LoVo (cell line): ENCODE measurements at regions not wholly inside any gene's neighbourhood (a gene's known extent, or its start where the extent isn't known, plus 50 kb on each side); places are given as distances from the start of the nearest gene placed in this dataset.
A peak's percentile ranks its signal among the peaks of the same experiment; 100 is the strongest.

ENCODE experiments used
- DNase-seq: peaks from one replicate; pipeline ENCODE4 v3.0.0-alpha.2; 2016; ENCODE audit warnings: low spot score

GRCh38 chr6:54717849-54718455 is 128.6 kb upstream of the FAM83B start:
- DNase-seq, result peak; percentile 77

DNA sequence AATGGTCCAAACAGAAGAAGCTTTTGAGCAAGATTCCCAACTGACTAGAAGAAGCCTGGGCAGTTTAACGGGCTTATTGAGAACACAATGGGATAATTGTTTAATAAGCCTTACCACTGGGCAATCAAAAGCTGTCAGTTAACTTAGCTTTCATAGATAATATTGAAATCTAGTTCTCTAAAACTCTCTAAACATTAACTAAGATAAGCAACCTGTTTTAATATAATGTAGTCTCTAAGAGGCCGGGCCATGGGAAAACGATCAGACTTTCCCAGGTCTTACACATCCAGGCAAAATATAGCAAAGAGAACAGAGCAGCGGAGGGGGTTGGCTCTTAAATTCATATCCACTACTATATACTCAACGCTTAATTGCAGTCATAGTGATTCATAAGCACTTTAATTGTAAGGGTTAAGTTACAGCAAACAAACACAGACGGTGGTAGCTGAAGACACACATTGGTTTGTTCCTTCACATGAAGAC is 128.0 kb upstream of the FAM83B start:
- DNase-seq, result peak; percentile 30

- no peak for DNase-seq
Observed at GRCh38 chr6:54719131-54719530, 127.4 kb upstream of the FAM83B start.

DNA sequence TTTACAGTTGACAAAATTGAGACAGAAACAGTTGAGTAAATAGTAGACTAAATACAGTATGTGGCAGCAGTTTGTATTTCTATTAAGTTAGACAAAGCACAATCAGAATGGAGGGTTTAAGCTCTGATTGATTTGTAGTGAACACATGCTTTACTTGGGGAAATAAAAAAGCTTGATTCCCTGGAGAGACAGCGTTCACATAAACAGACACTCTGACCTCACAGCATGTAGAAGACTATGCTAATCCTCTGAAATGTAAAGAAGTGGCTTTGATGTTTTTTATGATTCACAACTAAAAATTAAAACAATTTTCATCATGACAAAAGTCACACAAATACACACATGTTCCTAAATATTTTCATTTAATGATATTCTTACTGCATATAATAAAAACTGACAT is 126.9 kb upstream of the FAM83B start:
- no peak for DNase-seq

DNA sequence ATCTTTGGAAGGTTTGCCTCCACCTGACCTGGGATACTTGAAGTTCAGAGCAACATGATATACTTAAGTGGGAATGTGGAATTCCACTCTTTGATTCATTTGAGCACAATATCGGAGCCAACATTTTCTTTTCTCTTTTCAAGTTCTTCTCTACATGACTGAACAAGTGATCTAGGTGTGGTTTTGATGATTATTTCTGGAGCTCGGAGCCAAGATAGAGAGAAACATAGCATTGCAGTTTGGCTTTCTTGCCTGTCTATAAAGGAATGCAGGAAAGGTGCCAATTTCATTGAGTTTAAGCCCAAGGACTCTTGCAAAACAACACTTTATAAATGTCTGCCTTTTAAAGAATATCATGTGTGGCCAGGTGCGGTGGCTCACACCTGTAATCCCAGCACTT is 124.2 kb upstream of the FAM83B start:
- DNase-seq, result no peak

DNA sequence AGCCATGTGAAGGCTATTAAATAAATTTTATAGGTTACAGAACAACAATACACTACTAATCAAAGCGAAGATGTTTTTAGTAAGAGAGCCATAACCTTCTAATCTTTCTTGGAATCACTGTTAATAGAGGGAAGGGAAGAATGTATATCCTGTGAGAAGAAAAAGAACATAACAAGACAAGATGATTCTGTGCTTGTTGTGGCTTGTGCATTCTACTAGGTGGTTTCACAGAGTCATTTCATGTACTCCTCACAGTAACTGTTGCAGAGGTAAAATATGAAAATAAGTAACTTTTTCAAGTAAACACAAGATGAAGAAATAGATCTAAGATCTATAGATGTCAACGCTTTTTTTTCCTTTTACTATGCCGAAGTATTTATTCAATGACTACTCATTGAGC is 116.9 kb upstream of the FAM83B start:
- DNase-seq, result no peak

DNA sequence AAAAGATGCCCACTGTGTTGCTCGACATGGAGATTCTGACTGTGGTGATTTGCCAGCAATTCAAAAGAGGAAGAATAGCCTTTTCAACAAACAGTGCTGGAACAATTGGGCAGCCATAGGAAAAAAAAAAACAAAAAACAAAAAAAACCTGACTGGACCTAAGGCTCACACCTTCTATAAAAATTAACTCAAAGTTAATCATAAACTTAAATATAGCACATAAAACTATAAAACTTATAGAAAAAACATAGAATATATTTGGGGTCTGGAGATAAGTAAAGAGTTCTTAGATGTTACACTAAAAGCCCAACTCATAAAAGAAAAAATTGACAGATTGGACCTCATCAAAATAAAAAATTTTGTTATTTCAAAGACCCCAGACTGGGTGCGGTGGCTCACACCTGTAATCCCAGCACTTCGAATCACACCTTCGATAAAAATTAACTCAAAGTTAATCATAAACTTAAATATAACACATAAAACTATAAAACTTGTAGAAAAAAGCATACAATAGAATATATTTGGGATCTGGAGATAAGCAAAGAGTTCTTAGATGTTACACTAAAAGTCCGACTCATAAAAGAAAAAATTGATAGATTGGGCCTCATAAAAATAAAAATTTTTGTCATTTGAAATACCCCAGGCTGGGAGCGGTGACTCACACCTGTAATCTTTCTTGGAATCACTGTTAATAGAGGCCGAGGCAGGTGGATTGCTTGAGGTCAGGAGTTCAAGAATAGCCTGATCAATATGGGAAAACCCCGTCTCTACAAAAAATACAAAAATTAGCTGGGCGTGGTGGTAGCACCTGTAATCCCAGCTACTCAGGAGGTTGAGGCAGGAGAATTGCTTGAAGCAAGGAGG is 115.6 kb upstream of the FAM83B start:
- DNase-seq, result peak; percentile 41

GRCh38 chr6:54737247-54737646 is 109.3 kb upstream of the FAM83B start:
- DNase-seq, result no peak

DNA sequence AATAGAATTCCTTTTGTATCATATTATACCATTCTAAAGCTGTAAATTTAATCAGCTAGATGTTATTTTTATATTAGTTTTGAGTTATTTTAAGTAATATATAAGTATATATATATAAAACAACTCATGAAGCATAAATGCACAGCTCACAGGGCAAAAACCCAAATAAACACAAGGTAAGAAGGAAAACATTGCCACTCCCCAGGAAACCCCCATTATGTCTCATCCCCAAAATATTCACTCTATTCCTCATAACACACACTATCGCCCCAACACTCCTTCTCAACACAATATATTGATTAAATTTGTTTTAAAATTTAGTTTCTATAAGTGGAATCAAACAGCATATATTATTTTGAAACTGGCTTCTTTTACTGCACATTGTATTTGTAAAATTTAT is 98.6 kb upstream of the FAM83B start:
- no peak for DNase-seq

GRCh38 chr6:54754406-54754805 is 92.2 kb upstream of the FAM83B start:
- DNase-seq, result no peak

GRCh38 chr6:54758340-54758739 is 88.2 kb upstream of the FAM83B start:
- DNase-seq, result no peak

GRCh38 chr6:54768494-54768893 is 78.1 kb upstream of the FAM83B start:
- no peak for DNase-seq

GRCh38 chr6:54770328-54770727 is 76.2 kb upstream of the FAM83B start:
- no peak for DNase-seq

DNA sequence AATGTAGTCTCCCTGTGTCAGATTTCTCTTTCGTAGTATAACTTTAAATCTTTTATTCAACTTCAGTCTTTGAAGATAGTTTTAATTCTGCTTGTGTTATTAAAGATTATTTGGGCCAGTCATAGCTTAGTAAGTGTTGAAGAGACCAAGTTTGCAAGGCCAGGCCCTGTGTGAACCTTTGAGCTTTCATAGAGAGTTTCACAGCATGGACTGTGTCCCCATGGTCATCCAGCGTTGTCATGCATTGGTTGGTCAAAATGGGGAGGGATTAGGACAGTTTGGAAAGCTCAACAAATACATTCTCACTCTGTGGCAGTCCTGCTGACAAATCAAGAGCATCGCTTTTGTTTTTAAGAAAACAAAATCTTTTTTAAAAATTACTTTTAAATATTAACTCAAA is 74.6 kb upstream of the FAM83B start:
- no peak for DNase-seq

DNA sequence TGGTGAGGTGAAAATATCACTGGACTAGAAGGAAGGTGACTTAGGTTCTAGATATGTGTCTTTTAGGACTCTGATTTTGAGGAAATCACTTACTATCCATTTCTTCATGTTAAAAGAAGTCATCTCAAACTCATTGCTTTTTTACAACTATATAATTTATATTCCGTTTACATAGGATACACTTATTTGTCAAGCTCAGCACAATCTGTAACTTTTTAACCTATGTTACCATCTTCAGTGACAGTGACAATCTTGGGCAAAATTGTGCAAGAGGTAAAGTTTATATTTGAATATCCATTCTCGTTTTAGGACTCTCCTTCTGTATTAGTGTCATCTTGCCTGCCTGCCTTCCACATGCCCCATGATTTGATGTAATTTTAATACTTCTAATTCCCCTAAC is 74.0 kb upstream of the FAM83B start:
- DNase-seq, result no peak

DNA sequence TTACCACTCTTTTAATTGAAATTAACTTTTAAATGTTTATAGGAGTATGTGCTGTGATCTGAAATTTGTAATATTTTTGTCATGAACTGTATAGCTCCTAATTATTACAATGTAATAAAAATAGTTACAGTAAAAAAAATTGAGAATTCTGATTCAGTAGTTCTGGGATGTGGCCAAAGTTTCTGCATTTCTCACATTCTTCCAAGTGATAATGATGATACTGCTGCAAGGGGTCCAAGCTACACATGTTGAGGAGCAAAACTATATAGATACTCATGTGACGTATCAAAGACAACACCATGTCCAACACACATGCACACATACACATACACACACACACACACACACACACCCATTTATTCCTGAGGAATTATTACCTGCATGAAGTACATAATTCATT is 71.0 kb upstream of the FAM83B start:
- DNase-seq, result no peak

DNA sequence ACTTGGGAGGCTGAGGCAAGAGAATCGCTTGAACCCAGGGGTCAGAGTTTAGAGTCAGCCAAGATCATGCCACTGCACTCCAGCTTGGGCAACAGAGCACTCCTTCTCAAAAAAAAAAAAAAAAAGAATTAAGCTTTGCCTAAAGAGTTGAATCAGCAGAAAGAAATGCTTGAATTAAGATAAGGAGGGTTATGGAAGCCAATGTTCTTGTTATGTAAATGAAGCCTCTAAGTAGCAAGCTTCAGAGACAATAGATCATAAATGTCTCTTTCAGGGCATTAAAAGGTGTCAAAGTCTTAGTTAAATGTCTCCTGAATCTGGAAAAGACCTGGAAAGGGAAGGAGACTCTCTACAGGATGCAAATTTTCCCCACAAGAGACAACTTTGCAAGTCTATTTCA is 69.7 kb upstream of the FAM83B start:
- DNase-seq, result no peak

GRCh38 chr6:54778731-54779130 is 67.8 kb upstream of the FAM83B start:
- DNase-seq, result no peak

DNA sequence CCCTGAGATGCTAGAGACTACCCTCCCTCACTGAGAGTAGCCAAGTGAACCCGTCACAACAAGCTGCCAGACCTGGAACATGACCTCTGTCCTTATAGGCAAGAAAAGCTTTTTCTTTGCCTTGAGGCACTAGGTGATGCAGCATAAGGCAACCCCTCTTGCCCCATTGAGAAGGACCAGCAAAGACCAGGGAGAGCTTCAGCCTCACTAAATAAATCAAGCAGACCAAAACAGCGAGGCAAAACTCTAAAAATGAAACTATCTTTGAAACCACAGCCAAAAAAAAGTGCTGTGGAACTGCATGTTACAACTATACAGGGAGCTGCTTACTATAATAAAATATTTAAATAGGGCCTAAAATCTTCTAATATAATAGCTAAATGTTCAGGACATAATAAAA is 62.6 kb upstream of the FAM83B start:
- DNase-seq, result no peak

DNA sequence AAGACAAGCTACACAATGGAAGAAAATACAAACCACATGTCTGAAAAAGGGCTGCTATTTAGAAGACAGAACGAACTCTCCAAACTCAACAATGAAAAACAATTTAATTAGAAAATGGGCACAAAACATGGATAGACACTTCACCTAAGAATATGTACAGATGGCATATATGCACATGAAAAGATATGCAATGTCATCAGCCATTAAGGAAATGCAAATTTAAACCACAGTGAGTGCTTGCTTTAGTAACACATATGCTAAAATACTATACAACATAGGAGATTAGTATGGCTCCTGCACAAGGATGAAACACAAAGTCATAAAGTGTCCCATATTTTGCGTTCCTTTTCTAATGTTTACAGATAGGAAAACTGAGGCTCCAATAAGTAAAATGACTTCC is 60.4 kb upstream of the FAM83B start:
- no peak for DNase-seq

GRCh38 chr6:54787825-54788224 is 58.7 kb upstream of the FAM83B start:
- DNase-seq, result no peak
